CD4-positive, alpha-beta T cell treated with Interleukin-21 for 1 hour (primary cell): ENCODE measurements at regions not wholly inside any gene's neighbourhood (a gene's known extent, or its start where the extent isn't known, plus 50 kb on each side); places are given as distances from the start of the nearest gene placed in this dataset.

ENCODE experiments used
- DNase-seq: peaks from one replicate; pipeline ENCODE4 v3.0.0-alpha.2; 2020

DNA sequence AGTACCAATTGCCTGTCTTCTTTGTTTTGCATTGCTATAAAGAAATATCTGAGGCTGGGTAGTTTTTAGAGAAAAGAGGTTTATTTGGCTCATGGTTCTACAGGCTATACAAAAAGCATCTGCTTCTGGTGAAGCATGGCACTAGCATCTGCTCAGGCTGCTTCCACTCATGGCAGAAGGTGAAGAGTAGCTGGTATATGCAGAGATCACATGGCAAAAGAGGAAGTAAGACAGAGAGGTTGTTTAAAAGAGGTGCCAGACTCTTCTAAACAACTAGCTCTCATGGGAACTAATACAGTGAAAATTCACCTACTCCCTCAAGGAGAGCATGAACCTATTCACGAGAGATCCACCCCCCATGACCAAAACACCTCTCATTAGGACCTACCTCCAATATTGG, 56.7 kb upstream of the GUCA2B start:
- no peak for DNase-seq

DNA sequence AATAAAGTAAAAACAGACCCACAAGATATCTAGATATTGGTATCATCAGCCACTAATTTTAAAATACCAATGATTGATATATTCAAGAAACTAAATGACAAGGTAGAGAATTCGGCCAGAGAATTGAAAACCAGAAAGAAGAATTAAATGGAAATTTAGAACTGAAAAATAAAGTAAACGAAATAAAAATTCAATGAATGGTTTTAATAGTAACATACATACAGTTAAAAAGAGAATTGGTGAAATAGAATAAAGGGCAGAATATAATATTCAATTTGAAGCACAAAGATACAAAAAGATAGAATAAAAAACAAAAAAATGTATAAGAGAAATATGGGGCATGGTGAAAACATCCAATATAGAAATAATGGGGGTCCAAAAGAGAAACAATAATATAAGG, 64.0 kb upstream of the GUCA2B start:
- DNase-seq = no peak

DNA sequence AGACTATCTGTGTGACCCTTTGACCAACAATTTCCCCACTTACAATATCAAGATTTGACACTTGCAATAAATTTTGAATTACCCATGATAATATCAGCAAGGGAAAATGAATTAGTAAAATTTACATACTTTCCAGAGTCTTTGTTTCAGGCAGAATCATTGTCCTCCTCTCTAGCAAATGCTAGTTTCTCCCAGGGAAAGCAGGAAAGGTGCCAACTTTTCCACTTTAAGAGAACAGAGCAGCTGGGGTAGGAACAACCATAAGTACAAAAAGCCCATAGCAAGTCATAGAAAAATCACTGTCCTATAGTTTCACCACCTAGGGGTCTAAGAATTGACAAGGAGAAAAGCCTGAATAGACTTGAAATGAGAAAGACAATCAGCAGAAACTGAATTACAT, 67.1 kb upstream of the GUCA2B start:
- DNase-seq = no peak

DNA sequence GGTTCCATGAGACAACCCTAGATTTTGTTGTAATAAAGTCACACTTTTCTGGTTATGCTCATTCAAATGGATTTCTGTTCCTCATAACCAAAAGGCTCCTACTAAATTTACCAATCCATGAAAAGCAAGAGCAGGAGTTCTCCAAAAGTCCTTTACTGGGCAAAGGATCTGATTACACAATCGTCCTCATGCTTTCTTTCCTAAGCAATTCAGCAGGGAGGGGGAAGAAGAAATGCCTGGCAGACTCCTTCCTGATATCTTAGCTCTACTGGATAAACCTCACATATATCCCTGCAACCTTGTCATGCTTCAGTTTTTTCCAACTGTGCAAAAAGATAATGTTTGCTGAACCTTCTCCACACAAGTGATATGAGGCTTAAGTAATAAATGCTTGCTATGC, 67.6 kb upstream of the GUCA2B start:
- DNase-seq = no peak

DNA sequence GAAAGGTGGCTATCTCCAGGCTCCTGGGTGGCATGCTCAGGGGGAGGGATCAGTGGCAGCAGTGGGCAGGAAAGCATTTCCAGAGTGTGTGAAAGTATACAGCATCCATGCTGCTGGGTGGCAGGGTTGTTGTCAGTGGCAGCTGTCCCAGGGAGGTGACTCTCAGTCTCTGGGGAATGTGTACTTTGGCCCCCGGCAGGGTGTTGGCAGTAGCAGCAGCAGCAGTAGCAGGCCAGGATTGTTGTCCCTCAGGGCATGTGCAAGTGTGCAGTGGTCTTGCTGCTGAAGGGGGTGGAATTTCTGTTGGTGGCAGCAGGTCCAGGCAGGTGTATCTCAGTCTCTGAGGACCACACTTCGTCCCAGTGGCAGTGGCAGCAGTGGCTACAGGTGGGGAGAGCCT, 71.7 kb upstream of the GUCA2B start:
- no peak for DNase-seq

- no peak for DNase-seq
Observed at GRCh38 chr1:42075179-42075578, 78.0 kb upstream of the GUCA2B start.

GRCh38 chr1:42070996-42071395, 82.2 kb upstream of the GUCA2B start:
- DNase-seq = no peak

GRCh38 chr1:42057800-42058199, 95.4 kb upstream of the GUCA2B start:
- no peak for DNase-seq

DNA sequence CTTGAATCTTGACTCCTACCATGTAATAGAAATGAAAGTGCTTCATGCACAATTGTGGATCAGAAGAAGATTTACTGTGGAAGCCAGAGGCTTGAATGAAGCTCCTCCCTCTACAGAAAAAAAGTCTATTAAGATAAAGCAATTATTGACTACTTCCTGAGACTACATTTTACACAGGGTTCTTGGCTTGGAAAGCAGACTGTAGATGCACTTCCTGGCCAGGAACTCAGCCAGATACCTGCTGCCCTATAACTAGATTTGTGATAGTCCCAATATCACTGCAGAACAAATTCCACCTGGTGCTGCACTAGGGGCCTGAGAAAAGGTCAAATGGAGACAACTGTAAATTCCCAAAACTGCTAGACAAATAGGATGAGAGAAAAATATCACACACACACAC, 96.8 kb upstream of the GUCA2B start:
- no peak for DNase-seq

DNA sequence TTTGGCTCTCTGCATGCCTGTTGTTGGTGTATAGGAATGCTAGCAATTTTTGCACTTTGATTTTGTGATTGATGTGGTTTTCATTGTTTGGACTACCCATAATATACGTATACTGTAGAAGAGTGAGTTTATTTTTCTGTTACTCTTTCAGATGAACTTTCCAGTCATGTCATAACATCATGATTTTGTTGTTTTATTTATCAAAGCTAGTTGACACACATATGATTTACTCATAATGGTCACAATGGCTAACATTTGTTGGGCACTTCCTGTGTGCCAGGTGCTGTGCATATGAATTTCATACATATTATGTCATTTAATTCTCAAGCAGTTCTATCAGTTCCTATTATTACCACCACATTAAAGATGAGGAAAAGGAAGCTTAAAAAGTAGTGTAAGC, 98.1 kb upstream of the GUCA2B start:
- no peak for DNase-seq

GRCh38 chr1:42052072-42052699, 101.0 kb upstream of the GUCA2B start:
- no peak for DNase-seq

GRCh38 chr1:42047508-42047880, 105.7 kb upstream of the GUCA2B start:
- DNase-seq = no peak

DNA sequence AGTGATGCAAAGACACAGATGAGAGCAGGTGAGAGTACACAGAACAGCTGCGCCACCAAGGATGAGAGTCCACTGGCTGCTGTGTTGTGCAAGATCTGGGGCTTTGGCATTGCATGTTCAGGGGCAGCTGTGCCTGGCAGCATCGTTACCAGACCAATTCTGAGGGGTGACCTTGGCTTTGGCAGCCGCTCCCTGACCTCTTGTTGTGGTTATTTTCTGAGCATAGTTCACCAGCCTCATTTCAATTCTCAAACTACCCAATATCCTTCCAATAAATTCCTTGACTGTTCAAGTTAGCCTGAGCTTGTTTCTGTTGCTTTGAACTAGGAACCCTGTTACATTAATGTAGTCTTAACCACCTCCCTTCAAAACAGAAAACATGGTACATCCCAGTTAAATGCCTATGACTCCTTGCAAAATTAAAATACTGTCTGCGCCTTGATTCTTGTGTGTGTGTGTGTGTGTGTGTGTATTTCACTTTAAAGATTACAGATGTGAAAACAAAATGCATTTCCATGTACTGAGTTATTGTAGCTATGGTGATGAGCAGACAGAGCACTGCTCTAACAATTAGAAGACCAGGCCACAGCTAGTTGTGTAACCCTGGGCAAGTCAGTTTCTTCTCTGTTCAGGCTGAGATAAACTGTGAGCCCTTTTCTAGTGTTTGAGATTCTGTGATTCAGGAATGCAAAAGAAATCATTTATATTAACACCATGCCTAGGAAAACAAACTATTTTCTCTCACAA, 106.3 kb upstream of the GUCA2B start:
- no peak for DNase-seq

- no peak for DNase-seq
Observed at GRCh38 chr1:42044346-42044745, 108.9 kb upstream of the GUCA2B start.

DNA sequence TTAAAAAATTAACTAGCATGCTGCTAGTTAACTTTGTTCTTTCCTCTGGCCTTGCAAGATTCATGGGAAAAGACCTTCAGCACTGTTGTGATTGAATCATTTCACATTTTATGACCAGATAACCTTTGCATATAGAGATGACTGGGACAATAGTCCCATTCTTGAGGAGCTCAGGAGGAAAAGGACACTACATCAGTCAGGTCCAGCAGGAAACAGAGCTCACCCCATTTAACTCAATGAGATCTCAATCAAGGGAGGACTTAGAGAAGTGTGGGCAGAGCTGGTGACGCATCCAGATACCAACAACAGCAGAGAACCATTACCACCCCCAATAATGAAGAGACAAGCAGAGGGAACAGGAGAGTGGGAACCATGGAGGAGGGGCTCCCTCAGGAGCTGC, 109.4 kb upstream of the GUCA2B start:
- DNase-seq = no peak

GRCh38 chr1:42043182-42043581, 110.0 kb upstream of the GUCA2B start:
- DNase-seq = no peak

- no peak for DNase-seq
Observed at GRCh38 chr1:42041031-42041430, 112.2 kb upstream of the GUCA2B start.

DNA sequence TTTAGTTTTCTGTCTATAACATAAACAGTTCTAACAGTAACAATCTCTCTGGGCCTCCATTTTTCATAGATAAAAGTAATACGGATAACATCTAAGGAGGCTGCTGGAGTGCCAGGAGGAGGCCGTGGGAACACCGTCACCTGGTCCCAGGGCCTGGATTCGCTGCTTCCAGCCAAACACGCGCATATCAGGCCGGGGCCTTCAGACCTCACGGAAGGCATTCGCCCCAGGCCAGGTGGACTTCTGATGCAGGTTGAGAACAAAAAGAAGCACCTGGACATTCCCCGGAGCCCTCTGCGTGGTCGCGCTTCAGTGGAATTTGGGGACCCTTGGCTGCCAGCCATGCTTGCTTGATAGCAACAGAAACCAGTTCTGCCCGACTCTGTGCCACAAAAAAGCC, 113.1 kb upstream of the GUCA2B start:
- DNase-seq = no peak

DNA sequence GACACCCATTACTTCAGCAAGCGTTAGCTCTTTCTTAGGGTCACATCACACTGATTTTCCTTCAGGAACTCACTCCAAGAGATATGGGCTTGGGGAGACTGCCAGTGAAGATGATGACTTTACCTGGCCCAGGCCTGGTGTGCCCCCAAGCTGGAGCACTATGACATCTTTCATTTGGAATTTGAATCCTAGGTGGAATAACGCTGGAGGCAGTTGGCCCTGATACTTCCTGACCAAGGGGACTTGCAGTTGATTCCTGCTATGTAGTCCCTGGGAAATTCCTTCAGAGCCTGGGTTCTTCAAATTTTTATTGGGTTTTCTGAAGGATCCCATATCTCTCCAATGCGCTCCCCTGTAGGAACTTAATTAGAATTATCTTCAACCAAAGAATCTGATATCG, 114.9 kb upstream of the GUCA2B start:
- no peak for DNase-seq

- DNase-seq = no peak
Observed at GRCh38 chr1:42037586-42037985, 115.6 kb upstream of the GUCA2B start.

GRCh38 chr1:42037161-42037560, 116.0 kb upstream of the GUCA2B start:
- no peak for DNase-seq

- DNase-seq = peak; percentile 97
Observed at GRCh38 chr1:42035830-42036604, 117.2 kb upstream of the GUCA2B start.

GRCh38 chr1:42035205-42035829, 116.6 kb upstream of the HIVEP3 start:
- DNase-seq = no peak

DNA sequence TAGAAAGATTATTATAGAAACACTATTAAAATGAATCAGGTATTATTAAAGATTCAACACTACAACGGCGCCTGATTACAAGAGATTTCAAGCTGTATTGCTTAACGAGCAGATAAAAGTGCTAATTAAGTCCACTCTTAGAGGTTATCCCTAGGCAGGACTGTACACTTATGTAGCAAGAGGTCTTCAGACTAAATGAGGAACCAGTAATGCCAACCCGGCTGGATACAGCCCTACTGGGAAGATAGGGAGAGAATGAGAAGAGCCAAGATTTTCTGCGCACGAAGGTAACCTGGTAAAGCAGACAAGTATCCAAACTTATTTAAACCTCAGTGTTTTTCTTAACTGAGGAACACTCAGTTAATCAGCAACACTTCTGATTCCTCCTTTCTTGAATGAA, 115.7 kb upstream of the HIVEP3 start:
- no peak for DNase-seq
